Umbilical cord (tissue), 1 donor: ENCODE measurements at regions not wholly inside any gene's neighbourhood (a gene's known extent, or its start where the extent isn't known, plus 50 kb on each side); places are given as distances from the start of the nearest gene placed in this dataset.
A peak's percentile ranks its signal among the peaks of the same experiment; 100 is the strongest.

Experiments
- DNase-seq: peaks from one replicate; pipeline ENCODE4 v3.0.0-alpha.2; 2015; ENCODE audit warnings: low spot score

DNA sequence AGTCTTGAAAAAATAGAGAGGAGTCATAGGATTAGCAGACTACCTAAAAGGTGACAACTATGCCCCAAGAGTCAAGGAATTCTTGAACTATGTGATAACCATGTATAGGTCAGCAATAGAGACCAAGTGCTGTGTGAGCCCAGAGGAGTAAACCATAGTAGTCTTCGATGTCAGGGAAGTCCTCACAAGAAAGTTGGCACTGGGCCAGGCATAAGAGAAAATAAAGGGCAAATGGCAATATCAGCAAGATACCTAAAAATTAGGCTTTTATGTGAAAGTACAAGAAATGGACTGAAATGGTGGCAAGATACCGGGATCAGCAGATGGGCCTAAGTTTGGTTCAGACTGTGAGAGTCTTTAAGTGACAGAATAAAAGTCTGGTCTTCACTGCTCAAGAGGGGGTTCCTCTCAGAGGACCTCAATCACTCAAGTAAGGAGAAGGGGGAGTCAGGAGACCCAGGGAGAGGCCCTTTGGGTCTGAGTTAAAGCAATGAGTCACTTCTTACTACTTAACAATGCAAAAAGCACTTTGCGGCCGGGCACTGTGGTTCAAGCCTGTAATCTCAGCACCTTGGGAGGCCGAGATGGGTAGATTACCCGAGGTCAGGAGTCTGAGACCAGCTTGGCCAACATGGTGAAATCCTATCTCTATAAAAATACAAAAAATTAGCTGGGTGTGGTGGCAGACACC lies 95.0 kb downstream of the TEX35 start:
- no peak for DNase-seq

DNA sequence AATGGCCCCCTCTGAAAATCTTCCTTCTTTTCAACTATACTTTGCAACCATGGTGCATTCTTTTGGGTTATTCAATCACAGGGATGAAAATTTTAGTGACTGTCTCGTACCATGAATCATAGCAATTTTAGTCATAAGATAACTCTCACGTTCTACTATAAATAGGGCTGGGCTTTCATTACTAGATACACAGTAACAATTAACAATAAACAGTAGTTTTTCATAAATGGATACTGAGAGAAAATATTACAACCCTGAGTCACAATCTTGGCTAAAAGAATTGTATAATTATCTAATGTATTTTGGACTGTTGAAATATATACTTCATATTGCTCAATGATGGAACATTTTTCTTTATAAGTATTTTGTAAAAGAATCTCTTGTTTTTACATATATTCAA lies 96.1 kb downstream of the TEX35 start:
- peak; percentile 48 for DNase-seq

DNA sequence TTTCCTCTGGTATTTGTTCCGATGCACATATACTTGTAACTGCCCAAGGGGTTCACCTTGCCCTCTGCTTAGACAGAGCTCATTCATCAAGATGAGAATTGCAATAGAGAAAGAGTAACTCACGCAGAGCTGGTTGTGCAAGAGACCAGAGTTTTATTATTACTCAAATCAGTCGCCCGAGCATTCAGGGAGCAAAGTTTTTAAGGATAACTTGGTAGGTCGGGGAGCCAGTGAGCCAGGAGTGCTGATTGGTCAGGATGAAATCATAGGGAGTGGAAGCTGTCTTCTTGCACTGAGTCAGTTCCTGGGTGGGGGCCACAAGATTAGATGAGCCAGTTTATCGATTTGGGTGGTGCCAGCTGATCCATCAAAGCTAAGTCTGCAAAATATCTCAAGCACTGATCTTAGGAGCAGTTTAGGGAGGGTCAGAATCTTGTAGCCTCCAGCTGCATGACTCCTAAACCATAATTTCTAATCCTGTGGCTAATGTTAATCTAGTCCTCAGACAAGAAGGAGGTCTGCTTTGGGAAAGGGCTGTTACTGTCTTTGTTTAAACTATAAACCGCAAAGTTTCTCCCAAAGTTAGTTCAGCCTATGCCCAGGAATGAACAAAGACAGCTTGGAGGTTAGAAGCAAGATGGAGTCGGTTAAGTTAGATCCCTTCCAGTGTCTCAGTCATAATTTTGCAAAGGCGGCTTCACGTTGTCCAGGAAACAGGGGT lies 97.9 kb downstream of the TEX35 start:
- DNase-seq, result peak; percentile 89

DNA sequence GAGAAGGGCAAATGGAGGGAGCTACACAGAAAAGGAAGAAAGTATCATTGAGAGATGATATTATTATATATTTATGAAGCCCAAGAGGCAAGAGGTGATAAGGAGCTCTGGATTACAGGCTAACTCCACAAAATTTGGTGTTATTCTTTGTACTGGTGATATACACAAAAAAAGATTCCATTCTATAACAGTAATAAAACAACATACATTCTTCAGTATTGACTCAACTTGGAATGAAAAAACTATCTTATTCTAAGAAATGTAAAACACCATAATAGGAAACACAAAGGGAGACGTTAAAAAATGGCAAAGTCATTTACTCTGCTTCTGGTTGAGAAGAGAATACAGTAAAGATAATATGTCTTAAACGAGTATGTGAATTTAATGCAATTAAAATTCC lies 99.4 kb downstream of the TEX35 start:
- DNase-seq, result peak; percentile 65

GRCh38 chr1:178613271-178613945 lies 100.5 kb downstream of the TEX35 start:
- DNase-seq, result no peak

DNA sequence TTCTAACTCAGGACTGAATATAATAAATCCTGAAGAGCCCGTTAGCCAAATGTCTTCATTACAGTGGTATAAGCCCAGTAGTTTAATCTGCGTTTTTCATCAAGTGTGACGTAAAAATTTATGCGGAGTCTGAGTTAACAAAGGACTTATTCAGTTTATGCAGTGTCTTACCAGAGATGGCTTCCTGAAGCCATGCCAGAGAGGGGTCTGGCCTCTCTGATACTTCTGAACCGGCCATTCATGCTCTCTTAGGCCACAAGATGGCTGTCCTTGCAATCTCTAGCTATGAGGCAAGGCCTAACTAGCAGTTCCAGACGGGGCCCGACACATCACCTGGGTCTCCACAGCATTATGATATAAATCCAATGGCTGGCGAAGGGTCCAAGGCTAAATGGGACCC lies 101.4 kb downstream of the TEX35 start:
- no peak for DNase-seq

DNA sequence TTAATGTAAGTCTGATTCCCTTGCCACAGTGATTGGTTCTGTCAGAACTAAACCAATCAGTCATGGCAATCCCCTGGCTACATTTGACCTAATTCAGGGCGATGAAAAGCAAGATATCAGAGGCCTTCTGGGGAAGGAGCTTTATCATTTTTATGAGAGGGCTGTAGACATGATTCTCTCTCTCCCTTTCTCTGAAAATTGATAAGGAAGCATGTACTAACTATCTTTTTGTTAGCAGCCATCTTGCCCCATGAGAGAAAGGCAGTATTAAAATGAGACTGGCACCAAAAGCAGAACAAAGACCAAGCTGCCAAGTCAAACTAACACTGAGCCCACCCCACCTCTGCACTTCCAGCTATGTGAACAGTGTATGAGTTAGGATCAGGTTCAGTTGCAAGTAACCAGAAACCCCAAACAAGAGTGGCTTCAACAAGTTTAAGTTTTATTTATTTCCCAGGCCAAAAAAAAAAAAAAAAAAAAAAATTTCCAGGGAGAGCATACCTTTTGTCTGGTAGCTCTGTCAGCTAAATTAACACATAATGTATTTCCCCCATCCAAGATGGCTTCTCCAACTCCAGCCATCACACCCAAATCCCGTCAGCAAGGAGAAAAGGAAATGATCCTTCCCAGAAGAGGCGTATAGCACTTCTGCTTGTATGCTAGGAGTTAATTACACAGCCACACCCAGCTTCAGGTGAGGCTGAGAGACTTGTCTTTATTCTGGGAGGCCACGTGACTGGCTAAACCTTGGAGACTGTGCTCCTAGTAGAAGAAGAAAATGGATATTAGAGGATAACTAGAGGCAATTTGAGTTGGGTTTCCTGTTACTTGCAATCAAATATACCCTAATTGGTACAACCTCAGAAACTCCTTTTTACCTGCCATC lies 105.8 kb upstream of the RALGPS2 start:
- no peak for DNase-seq

GRCh38 chr1:178620584-178621475 lies 104.2 kb upstream of the RALGPS2 start:
- DNase-seq, result no peak

GRCh38 chr1:178621822-178622221 lies 103.2 kb upstream of the RALGPS2 start:
- no peak for DNase-seq

DNA sequence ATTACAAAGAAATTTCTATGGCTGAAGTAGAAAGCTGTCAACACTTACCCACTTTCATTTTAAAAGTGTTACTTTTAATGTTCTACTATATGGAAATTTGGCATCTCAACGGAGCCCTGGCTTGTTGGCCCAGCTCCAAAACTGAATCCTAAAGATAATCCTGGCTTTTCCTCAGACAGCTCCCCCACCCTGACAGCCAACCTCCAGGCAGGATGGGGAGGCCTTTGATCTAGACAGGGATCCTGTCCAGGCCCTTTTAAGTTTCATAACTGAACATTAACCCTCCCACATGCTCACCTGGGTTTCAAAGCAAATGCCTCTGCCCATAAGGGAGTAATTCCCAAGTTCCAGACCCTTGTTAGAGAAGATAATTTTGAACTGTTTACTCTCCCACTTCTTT lies 99.3 kb upstream of the RALGPS2 start:
- DNase-seq, result peak; percentile 86

DNA sequence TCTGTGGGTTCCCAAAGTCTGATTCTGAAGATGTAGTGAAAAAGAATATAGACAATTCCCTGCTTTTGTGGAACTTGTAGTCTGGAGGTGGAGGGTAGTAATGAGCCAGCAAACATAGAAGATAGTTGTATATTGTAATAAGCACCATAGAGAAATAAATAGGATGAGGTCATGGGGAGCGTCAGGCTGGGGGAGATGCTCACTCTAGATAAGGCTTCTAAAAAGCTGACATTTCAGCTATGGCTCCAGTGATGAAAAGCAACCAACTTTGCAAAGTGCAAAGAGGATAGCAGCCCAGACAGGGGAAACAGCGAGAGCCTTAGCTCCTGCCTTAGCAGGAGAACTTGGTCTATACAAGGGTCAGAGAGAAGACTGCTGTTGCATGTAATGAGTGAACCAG lies 98.0 kb upstream of the RALGPS2 start:
- DNase-seq, result no peak

DNA sequence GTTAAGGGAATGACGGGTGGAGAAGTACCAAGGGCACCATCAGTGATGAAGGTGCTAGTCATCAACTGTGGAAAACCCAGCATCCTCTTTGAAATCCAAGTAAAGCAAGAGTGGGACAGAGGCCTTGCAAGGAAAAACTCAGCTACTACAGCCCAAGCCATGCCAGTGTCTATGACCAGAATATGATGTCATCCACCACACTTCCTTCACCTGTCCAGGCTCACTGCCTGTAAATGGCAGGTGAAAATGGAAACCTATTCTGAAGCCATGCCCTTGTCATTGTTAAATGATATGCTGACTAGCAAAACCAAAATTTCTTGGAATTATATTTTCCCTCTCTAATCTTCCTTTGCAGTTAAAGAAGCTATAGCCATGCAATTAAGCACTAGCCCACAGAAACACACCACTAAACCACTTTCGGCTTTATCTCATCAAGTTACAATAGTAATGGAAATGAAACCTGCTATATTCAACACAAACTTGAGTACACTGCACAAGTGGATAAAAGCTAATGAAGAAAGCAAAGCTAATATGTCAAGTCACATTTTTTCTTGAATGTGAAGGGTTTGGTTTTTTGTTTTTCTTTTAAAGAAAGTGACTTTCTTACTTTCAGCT lies 96.3 kb upstream of the RALGPS2 start:
- DNase-seq, result no peak

- peak; percentile 91 for DNase-seq
Measured at GRCh38 chr1:178629252-178630154, 95.5 kb upstream of the RALGPS2 start.

- DNase-seq, result no peak
Measured at GRCh38 chr1:178630417-178630816, 94.6 kb upstream of the RALGPS2 start.

DNA sequence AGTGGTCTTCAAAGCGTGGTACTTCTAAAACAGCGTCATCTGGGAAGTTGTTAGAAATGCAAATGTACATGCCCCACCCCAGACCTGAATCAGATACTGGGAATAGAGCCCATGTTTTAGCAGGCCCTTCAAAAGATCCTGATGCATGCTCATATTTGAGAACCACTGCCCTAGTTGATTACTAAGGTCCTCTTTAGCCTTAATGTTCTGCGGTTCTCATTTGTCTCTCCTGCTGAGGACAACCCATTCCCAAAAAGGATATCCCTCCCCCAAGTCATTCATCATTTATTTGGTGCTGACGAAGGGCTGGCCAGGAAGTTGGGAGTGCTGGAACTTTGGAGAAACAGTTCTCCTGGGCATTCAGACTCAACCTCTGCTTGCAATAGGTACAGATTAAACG lies 92.4 kb upstream of the RALGPS2 start:
- DNase-seq, result no peak

DNA sequence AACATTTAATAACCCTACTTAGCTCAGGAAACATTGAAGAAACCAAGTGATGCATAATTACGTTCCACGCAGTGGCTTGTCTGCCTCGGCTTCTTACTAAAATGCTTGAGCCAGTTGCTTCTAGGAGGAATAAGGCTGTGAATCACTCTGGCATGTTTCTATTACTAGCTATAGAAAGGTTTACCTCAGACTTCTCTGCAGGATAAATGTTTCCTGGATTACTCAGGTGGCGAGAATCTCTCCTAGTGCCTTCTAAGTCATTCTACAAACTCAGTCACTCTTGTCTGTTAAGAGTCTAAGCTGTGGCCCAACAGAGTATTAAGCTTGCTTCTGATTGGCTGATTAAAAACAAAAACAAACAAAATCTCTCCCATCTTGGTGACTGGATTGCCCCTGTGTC lies 92.0 kb upstream of the RALGPS2 start:
- no peak for DNase-seq

DNA sequence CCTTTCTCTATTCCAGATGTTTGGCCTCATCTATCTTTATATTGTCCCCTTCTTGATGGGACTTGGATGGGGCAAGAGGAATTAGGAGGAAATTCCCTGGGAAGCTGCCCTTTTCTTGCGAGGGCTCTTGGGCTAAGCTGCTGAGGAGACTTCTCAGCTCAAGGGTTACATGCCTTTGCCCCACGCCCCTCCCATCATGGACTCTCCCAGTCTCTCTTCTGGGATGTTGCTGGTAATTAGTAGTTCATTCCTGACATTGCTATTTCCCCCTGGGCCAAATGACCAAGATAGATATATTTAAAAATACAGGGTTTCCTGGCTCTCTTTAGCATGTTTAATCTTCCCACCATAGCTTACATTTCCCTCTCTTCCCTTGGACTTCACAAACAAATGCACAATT lies 90.6 kb upstream of the RALGPS2 start:
- DNase-seq, result no peak

DNA sequence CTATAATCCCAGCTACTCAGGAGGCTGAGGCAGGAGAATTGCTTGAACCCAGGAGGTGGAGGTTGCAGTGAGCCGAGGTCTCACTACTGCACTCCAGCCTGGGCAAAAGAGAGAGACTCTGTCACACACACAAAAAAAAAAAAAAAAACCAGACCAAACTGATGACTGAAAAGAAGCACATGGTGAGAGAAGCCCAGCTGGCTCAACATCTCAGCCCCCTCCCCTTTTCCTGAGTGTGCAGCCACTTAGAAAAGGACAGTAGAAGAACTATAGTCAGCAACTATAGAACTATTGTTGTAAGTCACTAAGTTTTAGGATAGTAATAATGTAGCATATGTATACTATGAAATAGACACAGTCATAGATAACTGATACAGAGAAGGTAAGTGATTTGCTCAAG lies 87.2 kb upstream of the RALGPS2 start:
- no peak for DNase-seq

DNA sequence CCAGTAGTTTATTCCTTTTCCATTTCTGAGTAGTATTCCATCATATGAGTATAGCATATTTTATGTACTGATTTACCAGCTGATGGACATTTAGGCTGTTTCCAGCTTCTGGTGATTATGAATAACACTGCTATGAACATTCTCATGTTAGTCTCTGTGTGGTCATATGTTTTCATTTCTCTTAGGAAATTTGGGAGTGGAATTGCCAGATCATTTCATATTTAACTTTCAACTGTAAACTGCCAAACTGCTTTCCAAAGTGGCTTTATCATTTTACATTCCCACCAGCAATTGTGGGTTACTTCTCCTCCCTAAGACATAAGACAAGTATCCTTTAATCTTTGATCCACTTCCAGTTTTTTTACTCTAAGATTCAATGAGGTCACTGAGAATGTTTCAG lies 85.7 kb upstream of the RALGPS2 start:
- DNase-seq, result no peak
